GM21723 (cell line): ENCODE measurements at regions not wholly inside any gene's neighbourhood (a gene's known extent, or its start where the extent isn't known, plus 50 kb on each side); places are given as distances from the start of the nearest gene placed in this dataset.

Experiments used
- ATAC-seq: cut with Tn5 transposase; IDR thresholded peaks from one replicate; pipeline ENCODE4 v1.9.1; 2021; ENCODE audit warnings: mild to moderate bottlenecking, moderate library complexity; ENCODE audit not compliant: unreplicated experiment

GRCh38 chr16:65445313-65446260 is 323.7 kb upstream of the CDH11 start:
- ATAC-seq, result no peak

DNA sequence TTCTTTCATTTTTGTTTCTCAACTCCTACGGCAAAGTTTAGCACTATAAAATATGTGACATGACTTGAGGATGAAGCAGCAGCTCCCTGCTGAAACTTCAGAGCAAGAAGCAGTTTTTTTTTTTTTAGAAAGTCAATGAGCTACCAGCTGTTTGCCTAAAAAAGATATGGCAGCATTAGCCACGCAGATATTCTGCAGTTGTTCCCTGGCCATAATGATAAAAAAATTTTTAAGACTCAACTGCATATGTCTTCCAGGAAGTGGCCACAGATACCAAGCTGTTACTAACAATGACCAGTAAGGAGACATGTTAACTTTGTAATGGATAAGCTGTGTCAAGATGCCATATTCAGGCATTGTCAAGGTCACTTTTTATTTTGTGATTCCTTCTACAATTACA is 319.6 kb upstream of the CDH11 start:
- ATAC-seq, result no peak

DNA sequence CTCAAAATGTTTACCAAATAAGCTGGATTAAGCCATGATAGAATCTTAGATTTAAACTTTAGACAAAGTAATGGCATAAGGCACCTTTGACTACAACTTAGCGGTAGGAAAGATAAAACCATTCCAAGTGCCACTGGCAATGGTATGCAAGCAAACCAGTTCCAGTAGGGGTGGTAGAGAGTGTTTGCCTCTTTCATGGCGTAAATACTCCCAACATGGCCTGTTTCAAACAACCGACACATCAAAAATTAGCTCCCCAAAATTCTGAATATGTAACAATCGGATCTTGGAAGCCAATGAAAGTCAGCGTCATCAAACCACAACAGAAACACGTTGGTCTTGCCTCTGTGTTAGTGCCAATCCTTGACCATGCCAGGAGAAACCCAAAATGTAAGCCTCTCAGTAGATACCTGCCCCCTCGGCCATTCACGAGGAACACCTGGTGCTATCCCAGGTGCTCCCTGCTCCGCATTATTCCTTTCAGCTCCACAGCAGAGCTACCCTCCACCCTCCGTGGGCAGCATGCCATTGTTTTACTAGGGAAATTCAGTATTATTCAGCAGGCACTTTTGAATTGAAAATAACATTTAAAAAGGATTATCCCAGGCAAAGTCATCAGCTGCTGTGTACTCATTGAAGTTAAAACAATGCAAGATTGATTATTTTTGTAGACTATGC is 307.8 kb upstream of the CDH11 start:
- ATAC-seq, result no peak

DNA sequence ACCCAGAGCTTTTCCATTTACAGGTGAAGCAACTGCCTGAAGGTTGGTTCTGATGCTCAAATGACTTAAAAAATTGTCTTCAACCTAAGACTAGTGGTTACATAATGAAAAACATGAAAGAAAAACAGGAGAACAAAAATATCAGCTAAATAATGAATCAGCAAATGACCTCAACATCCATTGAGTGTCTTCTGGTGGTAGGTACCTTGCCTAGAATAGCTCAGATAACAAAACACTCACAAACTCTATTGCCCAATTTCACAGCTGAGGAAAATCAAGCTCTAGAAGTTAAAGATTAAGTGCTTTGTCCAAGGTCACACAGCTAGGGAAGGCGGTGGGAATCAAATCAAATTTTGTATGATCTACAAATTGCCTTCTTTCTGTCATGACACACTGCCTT is 304.6 kb upstream of the CDH11 start:
- no peak for ATAC-seq

GRCh38 chr16:65422934-65423333 is 301.1 kb upstream of the CDH11 start:
- ATAC-seq, result no peak

DNA sequence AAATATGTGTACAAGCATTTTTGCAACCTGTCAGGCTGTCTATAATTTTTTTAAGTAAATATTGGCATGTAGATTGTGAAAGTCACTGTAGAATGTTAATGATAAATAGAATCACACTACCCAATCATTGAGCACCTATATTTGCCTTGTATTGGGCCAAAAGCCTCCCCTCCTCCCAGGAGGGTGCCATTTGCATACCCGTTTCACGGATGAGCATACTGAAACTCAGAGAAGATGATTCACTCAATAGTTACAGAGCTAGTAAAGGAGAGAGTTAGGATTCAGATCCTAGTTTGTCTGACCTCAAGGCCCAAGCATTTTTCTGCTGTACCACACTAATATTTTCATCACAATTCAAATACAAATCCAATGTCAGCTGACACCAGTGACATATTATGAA is 299.7 kb upstream of the CDH11 start:
- no peak for ATAC-seq

- no peak for ATAC-seq
Observed at GRCh38 chr16:65418435-65418834, 296.6 kb upstream of the CDH11 start.

DNA sequence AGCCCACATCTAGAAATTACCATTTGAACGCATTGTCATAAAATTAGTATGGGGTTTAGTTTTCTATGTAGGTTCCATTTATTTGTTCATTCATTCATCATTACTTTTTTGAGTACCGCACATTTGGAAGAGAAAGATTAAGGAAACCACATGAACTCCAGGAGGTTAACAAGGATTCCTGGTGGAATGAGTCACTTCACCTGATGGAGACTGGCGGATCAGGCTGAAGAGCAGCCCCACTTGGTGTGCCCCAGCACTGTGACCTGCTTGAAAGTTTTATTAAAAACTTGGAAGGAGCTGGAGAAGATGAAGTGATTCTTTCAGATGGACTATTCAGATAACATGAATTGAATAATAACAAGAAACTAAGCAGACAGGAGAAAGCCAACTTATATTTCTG is 293.6 kb upstream of the CDH11 start:
- no peak for ATAC-seq

- no peak for ATAC-seq
Observed at GRCh38 chr16:65414284-65414984, 292.6 kb upstream of the CDH11 start.

DNA sequence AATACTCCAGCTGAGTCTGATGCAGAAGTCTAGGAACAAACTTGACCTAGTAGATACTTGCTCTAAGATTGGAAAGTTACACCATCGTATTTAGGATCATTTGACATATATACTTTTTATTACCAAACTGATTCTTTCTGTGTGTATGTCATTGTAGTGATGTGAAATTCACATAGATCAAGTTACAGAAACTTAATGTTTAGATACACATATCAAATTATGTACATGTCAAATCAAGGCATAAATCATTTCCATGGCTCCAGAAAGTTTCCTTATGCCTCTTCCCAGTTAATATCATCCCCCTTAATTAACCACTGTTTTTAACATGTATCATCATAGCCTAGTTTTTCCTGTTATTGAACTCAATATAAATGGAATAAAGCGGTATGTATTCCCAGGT is 292.0 kb upstream of the CDH11 start:
- no peak for ATAC-seq

- no peak for ATAC-seq
Observed at GRCh38 chr16:65410801-65411200, 288.9 kb upstream of the CDH11 start.

DNA sequence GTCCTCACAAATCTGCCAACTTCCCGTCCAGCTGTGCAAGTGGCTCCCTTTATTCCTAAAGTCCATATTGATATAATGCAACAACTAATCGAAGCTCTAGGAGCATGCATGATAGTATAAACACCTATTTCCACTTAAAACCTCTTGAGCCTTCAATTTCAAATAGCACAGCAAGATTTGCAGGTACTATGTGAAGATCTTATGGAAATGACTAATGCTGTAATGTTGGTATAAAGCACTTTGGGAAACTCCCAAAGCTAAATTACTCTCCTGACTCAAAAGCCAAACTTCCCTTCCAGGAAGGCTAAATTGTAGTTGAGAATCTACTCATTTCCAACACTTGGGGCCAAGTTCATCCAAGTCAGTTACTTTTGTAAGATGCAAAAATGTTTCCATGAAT is 287.6 kb upstream of the CDH11 start:
- no peak for ATAC-seq

- no peak for ATAC-seq
Observed at GRCh38 chr16:65406933-65407332, 285.1 kb upstream of the CDH11 start.

GRCh38 chr16:65406116-65406515 is 284.3 kb upstream of the CDH11 start:
- ATAC-seq, result no peak

- no peak for ATAC-seq
Observed at GRCh38 chr16:65394281-65394680, 272.4 kb upstream of the CDH11 start.

GRCh38 chr16:65392806-65393565 is 271.1 kb upstream of the CDH11 start:
- no peak for ATAC-seq

DNA sequence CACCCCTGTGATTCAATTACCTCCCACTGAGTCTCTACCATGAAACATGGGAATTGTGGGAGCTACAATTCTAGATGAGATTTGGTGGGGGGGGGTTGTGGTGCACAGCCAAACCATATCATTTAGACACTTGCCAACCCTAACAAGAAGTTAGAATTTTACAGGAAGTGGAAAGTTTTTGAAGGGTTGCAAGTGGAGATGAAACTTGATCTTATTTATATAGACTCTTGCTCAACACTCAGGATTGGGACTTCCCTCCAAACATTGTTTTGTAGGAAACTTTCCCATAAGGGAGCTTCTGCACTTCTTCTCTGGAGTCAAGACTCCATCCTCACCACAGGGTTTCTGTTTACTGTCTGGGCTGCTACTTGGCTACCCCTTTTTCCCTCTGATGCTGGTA is 266.7 kb upstream of the CDH11 start:
- ATAC-seq, result no peak

DNA sequence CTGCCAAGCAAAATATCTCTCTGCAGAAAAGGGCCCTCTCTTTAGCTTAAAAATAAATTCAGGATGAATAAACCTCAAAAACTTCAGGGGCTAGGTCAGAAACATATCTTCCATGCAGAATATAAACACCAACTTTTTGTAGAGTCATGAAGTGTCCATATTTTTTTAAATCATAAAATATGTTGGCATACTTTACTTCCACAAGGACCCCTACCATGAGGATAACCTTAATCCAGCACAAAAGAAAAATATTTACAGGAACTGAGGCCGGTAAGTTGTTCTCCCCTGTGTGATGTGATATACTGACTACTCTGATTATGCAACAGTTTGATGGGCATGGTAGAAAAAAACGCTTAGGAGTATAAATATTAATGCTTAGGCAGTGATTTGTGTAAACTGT is 264.8 kb upstream of the CDH11 start:
- no peak for ATAC-seq

GRCh38 chr16:65384441-65384840 is 262.6 kb upstream of the CDH11 start:
- no peak for ATAC-seq

- no peak for ATAC-seq
Observed at GRCh38 chr16:65377195-65377594, 255.3 kb upstream of the CDH11 start.

DNA sequence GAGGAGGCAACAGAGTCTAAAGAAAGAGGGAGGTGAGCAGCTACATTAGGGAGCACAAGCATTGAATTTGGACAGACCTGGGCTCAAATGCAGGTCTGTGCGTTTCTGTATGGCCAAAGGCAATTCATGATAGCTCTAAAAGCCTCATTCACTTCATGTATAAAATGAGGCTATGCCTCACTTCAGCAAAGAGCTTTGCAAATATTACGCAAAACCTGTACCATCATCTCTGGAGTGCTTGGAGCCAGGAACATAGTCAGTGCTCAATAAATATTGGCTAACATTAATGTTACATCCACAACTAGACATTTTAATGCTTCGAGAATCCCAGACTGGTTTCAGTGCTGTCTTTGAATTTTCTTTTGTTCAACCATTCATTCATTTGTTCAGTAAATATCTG is 254.7 kb upstream of the CDH11 start:
- no peak for ATAC-seq
